DND-41 (cell line): ENCODE measurements at regions not wholly inside any gene's neighbourhood (a gene's known extent, or its start where the extent isn't known, plus 50 kb on each side); places are given as distances from the start of the nearest gene placed in this dataset.

ENCODE experiments used
- ATAC-seq: fragments of 200-7000 bp; cut with Tn5 transposase; 3 replicates; pipeline ENCODE4 v1.9.1; 2021; ENCODE audit warnings: low read depth; ENCODE audit not compliant: insufficient read depth
- DNase-seq: peaks from one replicate; pipeline ENCODE4 v3.0.0-alpha.2; 2020
- H2AFZ ChIP-seq: 2 replicates; pipeline ENCODE4 v1.6.0; 2012; ENCODE audit warnings: low read depth, low read length
- H3K27ac ChIP-seq: 2 replicates; pipeline ENCODE4 v1.5.1; 2012; ENCODE audit warnings: low read length, inconsistent platforms
- H3K27me3 ChIP-seq: fragments of 200-600 bp; sonication (generic); 2 replicates; pipeline ENCODE4 v1.6.0; 2012; ENCODE audit warnings: low read length, mild to moderate bottlenecking, inconsistent platforms; ENCODE audit not compliant: insufficient read depth, poor library complexity
- H3K36me3 ChIP-seq: 2 replicates; pipeline ENCODE4 v1.5.1; 2012; ENCODE audit warnings: low read length, inconsistent platforms; ENCODE audit not compliant: insufficient read depth
- H3K4me1 ChIP-seq: 2 replicates; pipeline ENCODE4 v1.5.1; 2012; ENCODE audit warnings: mild to moderate bottlenecking, low read length; ENCODE audit not compliant: insufficient read depth
- H3K4me2 ChIP-seq: 2 replicates; pipeline ENCODE4 v1.6.0; 2012; ENCODE audit warnings: mild to moderate bottlenecking, moderate library complexity, low read length, inconsistent platforms; ENCODE audit not compliant: insufficient read depth
- H3K4me3 ChIP-seq, 2 experiments: fragments of 200-600 bp in 1 of 2; shearing (Covaris generic) in 1 of 2; 2 replicates each; pipeline ENCODE4 v1.5.1; 2012 to 2016; ENCODE audit warnings: inconsistent platforms in 2 of 2, low read length in 2 of 2, mild to moderate bottlenecking in 2 of 2, low read depth in 1 of 2, moderate library complexity in 1 of 2
- H3K79me2 ChIP-seq: 2 replicates; pipeline ENCODE4 v1.6.0; 2012; ENCODE audit warnings: low read length, inconsistent platforms; ENCODE audit not compliant: insufficient read depth
- H3K9ac ChIP-seq: 2 replicates; pipeline ENCODE4 v1.6.0; 2012; ENCODE audit warnings: low read depth, mild to moderate bottlenecking, inconsistent platforms, low read length, moderate library complexity
- H3K9me3 ChIP-seq: 2 replicates; pipeline ENCODE4 v1.5.1; 2012; ENCODE audit warnings: low read length, moderate library complexity, mild to moderate bottlenecking, inconsistent platforms; ENCODE audit not compliant: insufficient read depth, severe bottlenecking
- H4K20me1 ChIP-seq: 2 replicates; pipeline ENCODE4 v1.6.0; 2012; ENCODE audit warnings: low read length; ENCODE audit not compliant: insufficient read depth
- EZH2 ChIP-seq: IDR thresholded peaks from 3 replicates; pipeline ENCODE4 v1.6.1; 2012; ENCODE audit warnings: borderline replicate concordance, low read depth, mild to moderate bottlenecking, moderate library complexity, low read length, inconsistent platforms; ENCODE audit not compliant: severe bottlenecking
- TF ChIP-seq, protein P1 (sequence below): IDR thresholded peaks from 2 replicates; pipeline ENCODE4 v1.5.1; 2012; ENCODE audit warnings: borderline replicate concordance, low read length, moderate library complexity, mild to moderate bottlenecking; ENCODE audit not compliant: poor library complexity, severe bottlenecking; ENCODE audit errors: extremely low read depth

DNA sequence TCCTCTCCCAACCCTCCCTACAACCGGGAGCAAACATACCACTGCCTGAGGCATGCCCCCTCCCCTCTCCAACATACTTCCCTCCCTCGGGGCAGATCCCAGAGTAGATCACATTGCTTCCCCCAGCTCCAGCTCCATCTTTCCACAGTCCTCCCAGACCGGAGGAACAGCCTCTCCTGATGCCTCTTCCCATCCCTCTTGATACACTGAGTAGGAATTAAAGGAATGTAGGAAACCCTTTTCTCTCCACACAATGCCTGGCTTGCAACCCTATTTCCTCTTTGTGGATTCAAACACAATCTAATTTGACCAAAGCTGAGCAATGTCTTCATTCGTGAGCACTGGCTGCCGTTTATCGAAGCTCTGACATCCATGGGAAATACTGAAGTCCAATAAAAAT lies 339.8 kb downstream of the BCOR start:
- Histone ChIP-seq H4K20me1 (no peaks in the 10 kb centered on the region), H3K36me3 (no peaks in the 10 kb centered on the region), H3K4me2 (no peak overlapping the region), H3K9me3 (no peaks in the 10 kb centered on the region), H3K4me1 (no peaks in the 10 kb centered on the region), H3K27me3 (no peaks in the 10 kb centered on the region), H2AFZ (no peak overlapping the region), H3K9ac (no peak overlapping the region), H3K27ac (no peak overlapping the region), H3K79me2 (no peaks in the 10 kb centered on the region), H3K4me3 (no peak overlapping the region)
- no peak for ATAC-seq
- DNase-seq: no peak
- no peak for TF ChIP-seq EZH2
- TF ChIP-seq, protein P1, sequence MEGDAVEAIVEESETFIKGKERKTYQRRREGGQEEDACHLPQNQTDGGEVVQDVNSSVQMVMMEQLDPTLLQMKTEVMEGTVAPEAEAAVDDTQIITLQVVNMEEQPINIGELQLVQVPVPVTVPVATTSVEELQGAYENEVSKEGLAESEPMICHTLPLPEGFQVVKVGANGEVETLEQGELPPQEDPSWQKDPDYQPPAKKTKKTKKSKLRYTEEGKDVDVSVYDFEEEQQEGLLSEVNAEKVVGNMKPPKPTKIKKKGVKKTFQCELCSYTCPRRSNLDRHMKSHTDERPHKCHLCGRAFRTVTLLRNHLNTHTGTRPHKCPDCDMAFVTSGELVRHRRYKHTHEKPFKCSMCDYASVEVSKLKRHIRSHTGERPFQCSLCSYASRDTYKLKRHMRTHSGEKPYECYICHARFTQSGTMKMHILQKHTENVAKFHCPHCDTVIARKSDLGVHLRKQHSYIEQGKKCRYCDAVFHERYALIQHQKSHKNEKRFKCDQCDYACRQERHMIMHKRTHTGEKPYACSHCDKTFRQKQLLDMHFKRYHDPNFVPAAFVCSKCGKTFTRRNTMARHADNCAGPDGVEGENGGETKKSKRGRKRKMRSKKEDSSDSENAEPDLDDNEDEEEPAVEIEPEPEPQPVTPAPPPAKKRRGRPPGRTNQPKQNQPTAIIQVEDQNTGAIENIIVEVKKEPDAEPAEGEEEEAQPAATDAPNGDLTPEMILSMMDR: no peak

DNA sequence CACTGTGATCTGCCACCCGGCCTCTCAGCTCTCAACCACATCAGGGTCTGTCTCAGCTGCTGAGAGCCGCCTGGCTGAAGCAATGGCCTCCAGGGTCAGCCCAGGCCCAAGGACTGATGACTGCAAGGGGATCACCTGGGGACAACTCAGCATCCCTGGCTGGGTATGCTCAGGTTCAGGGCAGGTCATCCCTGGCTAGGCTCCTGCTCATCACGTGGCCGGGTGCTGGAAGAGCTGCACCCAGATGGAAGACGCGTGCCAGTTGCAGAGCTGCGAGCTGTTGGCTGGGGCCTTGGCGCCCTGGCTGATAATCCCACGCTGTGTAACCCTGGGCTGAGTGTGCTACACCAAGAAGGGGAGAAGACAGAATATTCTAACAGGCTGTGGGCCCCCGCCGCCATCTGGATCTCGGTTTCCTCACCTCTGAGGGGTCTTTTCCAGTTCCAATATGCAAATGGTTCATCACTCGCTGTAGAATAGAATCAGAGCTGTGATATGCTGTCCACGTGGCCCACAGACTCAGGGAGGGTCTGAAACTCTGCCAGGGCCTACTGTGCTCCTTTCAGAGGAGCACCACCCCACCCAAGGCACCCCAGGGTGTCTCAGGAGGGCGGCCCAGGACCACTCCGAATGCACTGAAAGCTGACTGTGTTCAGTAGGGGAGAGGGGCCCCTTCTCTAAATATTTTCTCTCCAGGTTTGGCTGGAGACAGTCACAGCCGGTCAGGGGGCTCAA lies 338.8 kb downstream of the BCOR start:
- Histone ChIP-seq H2AFZ (no peak overlapping the region), H3K27ac (no peak overlapping the region)

DNA sequence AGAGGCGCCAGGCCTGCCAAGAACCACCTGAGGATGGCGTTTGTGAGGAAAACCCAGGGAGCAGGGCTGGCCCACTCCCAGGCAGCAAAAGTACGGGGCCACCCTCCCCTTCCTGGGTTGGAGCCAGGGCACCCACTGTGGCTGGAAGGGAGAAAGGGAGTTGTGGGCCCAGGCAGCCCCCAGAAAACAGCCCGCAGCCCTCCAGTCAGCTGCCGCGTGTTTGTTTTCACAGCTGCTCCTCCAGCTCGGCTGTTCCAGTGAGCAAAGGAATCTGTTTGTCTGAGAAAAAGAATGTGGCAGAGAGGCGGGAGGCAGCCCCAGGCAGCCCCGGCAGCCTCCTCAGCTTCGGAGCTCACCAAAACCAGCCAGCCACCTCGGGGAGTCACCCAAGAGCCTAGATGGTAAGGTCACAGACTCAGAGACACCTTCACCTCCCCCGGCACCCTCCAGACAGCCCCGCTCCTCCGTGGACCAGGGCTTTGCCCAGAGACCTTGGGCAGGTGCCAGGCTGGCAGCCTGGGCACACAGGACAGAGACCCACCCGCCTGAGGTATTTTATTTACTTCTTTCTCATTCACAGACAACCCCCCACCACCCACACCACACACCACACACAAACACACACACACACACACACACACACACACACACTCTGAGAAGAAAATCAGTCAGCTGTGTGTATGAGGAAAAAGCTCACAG lies 338.1 kb downstream of the BCOR start:
- Histone ChIP-seq H4K20me1 (no peaks in the 10 kb centered on the region), H3K4me3 (no peak overlapping the region), H3K27me3 (no peaks in the 10 kb centered on the region), H3K36me3 (no peaks in the 10 kb centered on the region), H3K4me2 (no peak overlapping the region), H3K9ac (no peak overlapping the region), H3K4me1 (no peaks in the 10 kb centered on the region), H3K79me2 (no peaks in the 10 kb centered on the region), H3K27ac (no peak overlapping the region), H2AFZ (no peak overlapping the region), H3K9me3 (no peaks in the 10 kb centered on the region)
- ATAC-seq (no peak), DNase-seq (no peak)
- TF ChIP-seq, protein P1: no peak
- no peak for TF ChIP-seq EZH2

More for the DNA sequence above, 338.8 kb downstream of the BCOR start:
- Histone ChIP-seq H3K4me1 (no peaks in the 10 kb centered on the region), H3K4me3 (no peak overlapping the region), H3K9me3 (no peaks in the 10 kb centered on the region), H3K79me2 (no peaks in the 10 kb centered on the region), H3K4me2 (no peak overlapping the region), H3K36me3 (no peaks in the 10 kb centered on the region), H3K27me3 (no peaks in the 10 kb centered on the region), H3K9ac (no peak overlapping the region), H4K20me1 (no peaks in the 10 kb centered on the region)
- DNase-seq (no peak), ATAC-seq (no peak)
- TF ChIP-seq, protein P1: no peak
- TF ChIP-seq EZH2: no peak
